Body of pancreas (tissue), 4 donors: ENCODE measurements at regions not wholly inside any gene's neighbourhood (a gene's known extent, or its start where the extent isn't known, plus 50 kb on each side); places are given as distances from the start of the nearest gene placed in this dataset.

ENCODE experiments used
- POLR2A ChIP-seq, 3 donors: fragments of 450-650 bp; IDR thresholded peaks; one replicate each; pipeline ENCODE4 v1.6.1; 2016; ENCODE audit warnings: antibody characterized with exemption in 3 of 3, mild to moderate bottlenecking in 2 of 3
- TF ChIP-seq, protein P1 (sequence below), 7 experiments: fragments of 450-650 bp in 4 of 7; fragments of 200-600 bp in 3 of 7; sonication (generic) in 3 of 7; IDR thresholded peaks; one replicate each; pipeline ENCODE4 v1.5.1; 2016 to 2019; ENCODE audit warnings: antibody characterized with exemption in 7 of 7

DNA sequence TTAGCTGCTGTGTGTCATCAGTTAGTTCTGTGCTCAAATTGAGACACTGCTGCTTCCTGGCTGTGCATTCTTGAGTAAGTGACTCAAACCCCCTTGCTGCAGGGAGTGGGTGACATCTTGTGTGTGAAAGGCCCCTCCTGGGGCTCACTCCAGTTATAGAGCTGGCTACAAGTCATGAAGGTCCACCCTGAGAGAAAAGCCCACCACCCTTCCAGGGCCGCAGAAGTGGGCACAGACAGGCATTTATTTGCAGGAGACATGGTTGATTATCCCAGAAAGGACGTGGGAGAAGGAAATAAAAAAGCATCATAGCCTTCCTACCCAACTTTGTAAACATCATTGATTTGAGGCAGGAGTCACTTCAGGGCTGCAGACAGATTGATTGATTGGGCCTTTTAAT lies 550.6 kb downstream of the MATN1 start:
- TF ChIP-seq, protein P1, sequence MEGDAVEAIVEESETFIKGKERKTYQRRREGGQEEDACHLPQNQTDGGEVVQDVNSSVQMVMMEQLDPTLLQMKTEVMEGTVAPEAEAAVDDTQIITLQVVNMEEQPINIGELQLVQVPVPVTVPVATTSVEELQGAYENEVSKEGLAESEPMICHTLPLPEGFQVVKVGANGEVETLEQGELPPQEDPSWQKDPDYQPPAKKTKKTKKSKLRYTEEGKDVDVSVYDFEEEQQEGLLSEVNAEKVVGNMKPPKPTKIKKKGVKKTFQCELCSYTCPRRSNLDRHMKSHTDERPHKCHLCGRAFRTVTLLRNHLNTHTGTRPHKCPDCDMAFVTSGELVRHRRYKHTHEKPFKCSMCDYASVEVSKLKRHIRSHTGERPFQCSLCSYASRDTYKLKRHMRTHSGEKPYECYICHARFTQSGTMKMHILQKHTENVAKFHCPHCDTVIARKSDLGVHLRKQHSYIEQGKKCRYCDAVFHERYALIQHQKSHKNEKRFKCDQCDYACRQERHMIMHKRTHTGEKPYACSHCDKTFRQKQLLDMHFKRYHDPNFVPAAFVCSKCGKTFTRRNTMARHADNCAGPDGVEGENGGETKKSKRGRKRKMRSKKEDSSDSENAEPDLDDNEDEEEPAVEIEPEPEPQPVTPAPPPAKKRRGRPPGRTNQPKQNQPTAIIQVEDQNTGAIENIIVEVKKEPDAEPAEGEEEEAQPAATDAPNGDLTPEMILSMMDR (IDR thresholded peaks at IDR 0.05), result no peak
- no peak for TF ChIP-seq POLR2A (IDR thresholded peaks at IDR 0.05)
